Activated CD4-positive, alpha-beta memory T cell treated with anti-CD3 and anti-CD28 coated beads, Interleukin-2, amount 10 ng/mL, durations not matched to agents 7 days and 5 days (primary cell): ENCODE measurements at regions not wholly inside any gene's neighbourhood (a gene's known extent, or its start where the extent isn't known, plus 50 kb on each side); places are given as distances from the start of the nearest gene placed in this dataset.

Source experiments
- CTCF ChIA-PET: fragments of 350-600 bp; sonication (Branson Sonifier 250); formaldehyde crosslinking; loops from one replicate; lab custom pipeline; 2021; ENCODE audit warnings: antibody characterized with exemption, inconsistent platforms; lab: Charles Lee
- POLR2A ChIA-PET: fragments of 350-600 bp; sonication (Branson Sonifier 250); formaldehyde crosslinking; loops from one replicate; lab custom pipeline; 2021; ENCODE audit warnings: antibody characterized with exemption; lab: Charles Lee
- DNase-seq: peaks from one replicate; pipeline ENCODE4 v3.0.0-alpha.2; 2020
- H3K27ac Mint-ChIP-seq: one replicate; pipeline ENCODE4 v1.8.0; 2021; ENCODE audit warnings: mild to moderate bottlenecking, mixed read lengths
- H3K27me3 Mint-ChIP-seq: one replicate; pipeline ENCODE4 v1.8.0; 2021; ENCODE audit warnings: mixed read lengths
- H3K36me3 Mint-ChIP-seq: one replicate; pipeline ENCODE4 v1.8.0; 2021; ENCODE audit warnings: low read depth, mixed read lengths
- H3K4me1 Mint-ChIP-seq: one replicate; pipeline ENCODE4 v1.8.0; 2021; ENCODE audit warnings: mixed read lengths
- H3K4me3 Mint-ChIP-seq: one replicate; pipeline ENCODE4 v1.8.0; 2021; ENCODE audit warnings: mild to moderate bottlenecking, mixed read lengths
- H3K9me3 Mint-ChIP-seq: one replicate; pipeline ENCODE4 v1.8.0; 2021; ENCODE audit warnings: mixed read lengths

- no peak for DNase-seq
- H3K27me3 Mint-ChIP-seq, result no peaks in the 10 kb centered on the region
- no peak overlapping the region for H3K4me3 Mint-ChIP-seq
- CTCF ChIA-PET, result no interaction called here
- POLR2A ChIA-PET, result no interaction called here
- peaks cover 2% of the 10 kb centered on the region for H3K9me3 Mint-ChIP-seq
- H3K27ac Mint-ChIP-seq, result no peak overlapping the region
- no peaks in the 10 kb centered on the region for H3K4me1 Mint-ChIP-seq
- no peaks in the 10 kb centered on the region for H3K36me3 Mint-ChIP-seq
Measured at GRCh38 chr18:38933322-38933721, 1367.7 kb upstream of the CELF4 start.

- no peaks in the 10 kb centered on the region for H3K27me3 Mint-ChIP-seq
- no peaks in the 10 kb centered on the region for H3K36me3 Mint-ChIP-seq
- no peak overlapping the region for H3K27ac Mint-ChIP-seq
- no peak for DNase-seq
- CTCF ChIA-PET, result no interaction called here
- H3K4me3 Mint-ChIP-seq, result no peak overlapping the region
- POLR2A ChIA-PET, result no interaction called here
- peaks cover 2% of the 10 kb centered on the region for H3K9me3 Mint-ChIP-seq
- H3K4me1 Mint-ChIP-seq, result no peaks in the 10 kb centered on the region
Measured at GRCh38 chr18:38932752-38933151, 1367.2 kb upstream of the CELF4 start.

- Mint-ChIP-seq H3K27me3 (no peaks in the 10 kb centered on the region), H3K4me3 (no peak overlapping the region), H3K27ac (no peak overlapping the region), H3K36me3 (no peaks in the 10 kb centered on the region), H3K4me1 (no peaks in the 10 kb centered on the region), H3K9me3 (peaks cover 2% of the 10 kb centered on the region)
- ChIA-PET POLR2A (no interaction called here), CTCF (no interaction called here)
- DNase-seq, result no peak
Measured at GRCh38 chr18:38931754-38932050, 1366.1 kb upstream of the CELF4 start.

- no peak for DNase-seq
- ChIA-PET CTCF (no interaction called here), POLR2A (no interaction called here)
- Mint-ChIP-seq H3K9me3 (peaks cover 6% of the 10 kb centered on the region), H3K27me3 (no peaks in the 10 kb centered on the region), H3K36me3 (no peaks in the 10 kb centered on the region), H3K4me1 (no peaks in the 10 kb centered on the region), H3K27ac (no peak overlapping the region), H3K4me3 (no peak overlapping the region)
Measured at GRCh38 chr18:38930881-38931753, 1365.5 kb upstream of the CELF4 start.

- ChIA-PET CTCF (no interaction called here), POLR2A (no interaction called here)
- Mint-ChIP-seq H3K27ac (no peak overlapping the region), H3K9me3 (peaks cover 4% of the 10 kb centered on the region), H3K27me3 (no peaks in the 10 kb centered on the region), H3K36me3 (no peaks in the 10 kb centered on the region), H3K4me1 (no peaks in the 10 kb centered on the region), H3K4me3 (no peak overlapping the region)
- DNase-seq, result no peak
Measured at GRCh38 chr18:38923540-38923939, 1357.9 kb upstream of the CELF4 start.

- no peaks in the 10 kb centered on the region for H3K36me3 Mint-ChIP-seq
- peaks cover 4% of the 10 kb centered on the region for H3K9me3 Mint-ChIP-seq
- ChIA-PET POLR2A (no interaction called here), CTCF (no interaction called here)
- no peaks in the 10 kb centered on the region for H3K4me1 Mint-ChIP-seq
- no peak overlapping the region for H3K27ac Mint-ChIP-seq
- H3K4me3 Mint-ChIP-seq, result no peak overlapping the region
- H3K27me3 Mint-ChIP-seq, result no peaks in the 10 kb centered on the region
- no peak for DNase-seq
Measured at GRCh38 chr18:38923126-38923525, 1357.5 kb upstream of the CELF4 start.

- Mint-ChIP-seq H3K36me3 (no peaks in the 10 kb centered on the region), H3K27me3 (no peaks in the 10 kb centered on the region), H3K4me1 (no peaks in the 10 kb centered on the region), H3K27ac (no peak overlapping the region), H3K4me3 (no peak overlapping the region), H3K9me3 (no peaks in the 10 kb centered on the region)
- CTCF ChIA-PET, result no interaction called here
- POLR2A ChIA-PET, result no interaction called here
- DNase-seq, result no peak
Measured at GRCh38 chr18:38909972-38910371, 1344.4 kb upstream of the CELF4 start.

- no peak overlapping the region for H3K4me3 Mint-ChIP-seq
- no peak overlapping the region for H3K27ac Mint-ChIP-seq
- no peaks in the 10 kb centered on the region for H3K36me3 Mint-ChIP-seq
- CTCF ChIA-PET, result no interaction called here
- H3K27me3 Mint-ChIP-seq, result no peaks in the 10 kb centered on the region
- no peak for DNase-seq
- POLR2A ChIA-PET, result no interaction called here
- H3K9me3 Mint-ChIP-seq, result no peaks in the 10 kb centered on the region
- H3K4me1 Mint-ChIP-seq, result no peaks in the 10 kb centered on the region
Measured at GRCh38 chr18:38902796-38903195, 1337.2 kb upstream of the CELF4 start.

- Mint-ChIP-seq H3K27ac (no peak overlapping the region), H3K4me3 (no peak overlapping the region), H3K36me3 (no peaks in the 10 kb centered on the region), H3K27me3 (no peaks in the 10 kb centered on the region), H3K4me1 (no peaks in the 10 kb centered on the region), H3K9me3 (no peaks in the 10 kb centered on the region)
- ChIA-PET CTCF (no interaction called here), POLR2A (no interaction called here)
- no peak for DNase-seq
Measured at GRCh38 chr18:38900445-38900844, 1334.8 kb upstream of the CELF4 start.

GRCh38 chr18:38900031-38900430 is 1334.4 kb upstream of the CELF4 start:
- no peak for DNase-seq
- Mint-ChIP-seq H3K9me3 (no peaks in the 10 kb centered on the region), H3K4me3 (no peak overlapping the region), H3K36me3 (no peaks in the 10 kb centered on the region), H3K4me1 (no peaks in the 10 kb centered on the region), H3K27ac (no peak overlapping the region), H3K27me3 (no peaks in the 10 kb centered on the region)
- CTCF ChIA-PET, result no interaction called here
- POLR2A ChIA-PET, result no interaction called here

GRCh38 chr18:38899252-38899651 is 1333.7 kb upstream of the CELF4 start:
- ChIA-PET POLR2A (no interaction called here), CTCF (no interaction called here)
- Mint-ChIP-seq H3K36me3 (no peaks in the 10 kb centered on the region), H3K27ac (no peak overlapping the region), H3K27me3 (no peaks in the 10 kb centered on the region), H3K4me1 (no peaks in the 10 kb centered on the region), H3K4me3 (no peak overlapping the region), H3K9me3 (peaks cover 2% of the 10 kb centered on the region)
- DNase-seq, result no peak

- CTCF ChIA-PET, result no interaction called here
- no peak overlapping the region for H3K27ac Mint-ChIP-seq
- POLR2A ChIA-PET, result no interaction called here
- H3K36me3 Mint-ChIP-seq, result no peaks in the 10 kb centered on the region
- no peaks in the 10 kb centered on the region for H3K4me1 Mint-ChIP-seq
- DNase-seq, result no peak
- no peaks in the 10 kb centered on the region for H3K27me3 Mint-ChIP-seq
- peaks cover 4% of the 10 kb centered on the region for H3K9me3 Mint-ChIP-seq
- H3K4me3 Mint-ChIP-seq, result no peak overlapping the region
Measured at GRCh38 chr18:38898167-38898566, 1332.6 kb upstream of the CELF4 start.

- Mint-ChIP-seq H3K9me3 (peaks cover 4% of the 10 kb centered on the region), H3K4me3 (no peak overlapping the region), H3K36me3 (no peaks in the 10 kb centered on the region), H3K27me3 (no peaks in the 10 kb centered on the region), H3K4me1 (no peaks in the 10 kb centered on the region), H3K27ac (no peak overlapping the region)
- ChIA-PET POLR2A (no interaction called here), CTCF (no interaction called here)
- no peak for DNase-seq
Measured at GRCh38 chr18:38895560-38895959, 1330.0 kb upstream of the CELF4 start.

- Mint-ChIP-seq H3K27ac (no peak overlapping the region), H3K9me3 (no peaks in the 10 kb centered on the region), H3K4me3 (no peak overlapping the region), H3K27me3 (no peaks in the 10 kb centered on the region), H3K36me3 (no peaks in the 10 kb centered on the region), H3K4me1 (no peaks in the 10 kb centered on the region)
- ChIA-PET CTCF (no interaction called here), POLR2A (no interaction called here)
- DNase-seq, result no peak
Measured at GRCh38 chr18:38887671-38888020, 1322.0 kb upstream of the CELF4 start.
